ENCODE measurements at regions not wholly inside any gene's neighbourhood (a gene's known extent, or its start where the extent isn't known, plus 50 kb on each side); places are given as distances from the start of the nearest gene placed in this dataset.
"Not testable (repeated sequence)": the region's sequence is repeated elsewhere in the genome, so short reads cannot be mapped to it uniquely, and the experiment has no call there.

DNA sequence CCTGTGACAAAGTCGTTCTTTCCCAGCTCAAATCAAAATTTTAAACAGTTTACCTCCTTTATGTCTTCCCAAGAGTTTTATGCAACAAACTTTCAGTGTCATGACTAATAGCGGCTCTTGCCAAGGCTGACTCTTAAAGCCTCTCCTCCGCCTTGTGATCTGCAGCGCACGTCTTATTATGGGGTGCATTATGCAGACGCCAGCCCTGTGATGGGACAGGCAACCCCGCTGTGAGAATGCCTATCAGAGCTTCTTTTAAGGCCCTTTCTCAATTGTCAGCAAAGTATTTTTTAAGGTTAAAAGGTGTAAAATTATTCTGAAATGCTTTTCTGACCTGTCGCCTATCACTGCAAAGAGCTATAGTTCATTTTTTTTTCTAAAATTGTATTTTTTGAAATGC, 152.8 kb downstream of the SOX1 start:
- no peak for DNase-seq (ENCODE audit: extremely low read depth, low read depth)

DNA sequence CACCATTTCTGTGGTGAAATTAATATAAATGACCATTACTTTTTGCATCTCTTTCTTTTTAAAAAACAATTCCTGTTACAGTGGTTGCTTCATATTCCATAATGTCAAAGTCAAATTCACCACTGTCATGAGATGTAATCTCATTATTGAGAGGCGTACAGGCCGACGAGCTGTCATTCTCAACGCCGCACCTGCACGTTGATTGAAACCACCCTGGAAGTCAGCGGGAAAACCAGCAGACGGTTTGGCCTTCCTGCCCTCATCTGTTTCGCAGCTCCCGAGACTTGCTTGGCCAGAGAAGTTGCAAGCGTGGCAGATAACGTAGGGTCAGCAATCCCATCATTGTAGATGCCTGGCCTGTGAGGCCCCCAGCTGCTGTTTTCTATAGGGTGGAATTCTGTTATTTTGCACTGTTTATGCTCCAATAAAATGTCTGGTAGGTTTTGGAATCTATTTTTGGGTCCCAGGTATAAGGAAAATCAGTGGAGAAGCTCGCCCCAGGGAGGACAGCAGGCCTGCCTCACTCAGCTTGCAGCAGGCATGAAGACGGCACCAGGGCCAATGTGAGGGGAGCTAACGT, 153.4 kb downstream of the SOX1 start:
- no peak for DNase-seq (ENCODE audit: extremely low read depth, low read depth)

DNA sequence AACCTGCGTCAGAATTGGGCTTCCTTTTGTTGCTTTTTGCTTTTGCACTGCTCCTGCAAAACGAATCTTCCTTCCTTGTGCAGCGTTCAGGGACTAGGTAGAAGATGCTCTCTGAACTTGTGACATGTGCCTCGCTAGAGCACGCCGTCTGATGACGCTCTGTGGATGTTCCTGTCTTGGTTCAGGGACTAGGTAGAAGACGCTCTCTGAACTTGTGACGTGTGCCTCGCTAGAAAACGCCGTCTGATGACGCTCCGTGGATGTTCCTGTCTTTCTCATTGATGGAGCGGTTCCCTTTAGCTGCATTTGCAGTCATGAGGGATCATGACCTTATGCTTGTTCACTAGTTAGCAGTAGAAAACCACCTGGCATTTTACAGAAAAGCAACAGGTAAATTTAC, 154.0 kb downstream of the SOX1 start:
- DNase-seq (ENCODE audit: extremely low read depth, low read depth), result no peak

DNA sequence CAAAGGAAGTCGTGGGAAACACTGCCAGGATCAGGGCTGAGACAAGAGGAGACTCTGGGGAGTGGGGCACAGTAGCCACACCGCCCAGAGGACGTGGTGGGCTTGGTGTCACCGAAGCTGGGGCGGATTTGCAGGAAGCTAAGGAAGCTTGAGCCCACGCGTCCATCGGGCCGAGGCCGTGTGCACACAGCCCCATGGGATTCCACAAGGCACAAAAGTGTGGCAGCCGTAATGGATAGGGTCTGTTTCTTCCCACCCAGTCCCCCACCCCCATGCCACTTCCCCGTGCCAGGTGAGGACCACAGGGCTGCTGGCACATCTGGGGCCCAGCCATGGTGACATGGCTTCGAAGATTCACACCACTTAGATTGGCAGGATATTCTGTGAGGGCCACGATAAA, 153.2 kb upstream of the SPACA7 start:
- DNase-seq (ENCODE audit: extremely low read depth, low read depth), result no peak

DNA sequence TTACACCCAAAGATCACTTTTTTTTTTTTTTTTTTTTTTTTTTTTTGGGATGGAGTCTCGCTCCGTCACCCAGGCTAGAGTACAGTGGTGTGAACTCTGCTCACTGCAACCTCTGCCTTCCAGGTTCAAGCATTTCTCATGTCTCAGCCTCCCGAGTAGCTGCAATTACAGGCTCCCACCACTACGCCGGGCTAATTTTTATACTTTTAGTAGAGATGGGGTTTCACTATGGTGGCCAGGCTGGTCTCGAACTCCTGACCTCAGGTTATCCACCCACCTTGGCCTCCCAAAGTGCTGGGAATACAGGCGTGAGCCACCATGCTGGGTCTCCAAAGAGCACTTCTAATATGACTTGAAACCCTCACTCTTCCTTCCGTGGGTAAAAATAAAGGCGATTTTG, 152.2 kb upstream of the SPACA7 start:
- not testable (repeated sequence) for DNase-seq (ENCODE audit: extremely low read depth, low read depth)

DNA sequence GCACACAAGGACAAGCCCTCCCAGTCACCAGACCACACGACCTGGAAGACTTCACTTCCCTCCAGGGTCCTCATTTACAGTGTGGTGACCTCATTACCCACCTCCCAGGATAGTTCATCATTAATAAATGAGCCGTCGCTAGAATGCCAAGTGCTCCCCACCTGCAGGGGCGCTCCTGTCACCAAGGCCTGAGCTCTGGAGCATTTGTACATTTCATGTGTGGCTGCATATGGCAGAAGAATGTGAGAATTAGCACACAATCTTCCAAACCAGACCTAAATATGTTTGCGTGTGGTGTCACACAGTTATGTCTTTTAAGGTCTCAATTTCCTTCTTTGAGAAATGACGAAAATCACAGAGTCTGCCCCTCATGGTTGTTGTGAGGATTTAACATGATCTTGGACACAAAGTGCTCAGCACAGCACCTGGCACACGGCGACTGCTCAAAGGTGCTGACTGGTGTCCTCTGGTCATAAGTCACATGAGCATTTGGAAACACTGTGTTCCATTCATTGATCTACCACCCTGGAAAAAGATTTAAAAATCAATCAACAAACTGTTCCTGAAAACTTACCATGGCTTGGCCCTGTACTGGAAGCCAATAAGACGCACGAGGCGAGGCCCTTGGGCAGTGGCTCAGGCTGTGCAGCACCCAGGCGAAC, 150.6 kb upstream of the SPACA7 start:
- DNase-seq (ENCODE audit: extremely low read depth, low read depth), result no peak

DNA sequence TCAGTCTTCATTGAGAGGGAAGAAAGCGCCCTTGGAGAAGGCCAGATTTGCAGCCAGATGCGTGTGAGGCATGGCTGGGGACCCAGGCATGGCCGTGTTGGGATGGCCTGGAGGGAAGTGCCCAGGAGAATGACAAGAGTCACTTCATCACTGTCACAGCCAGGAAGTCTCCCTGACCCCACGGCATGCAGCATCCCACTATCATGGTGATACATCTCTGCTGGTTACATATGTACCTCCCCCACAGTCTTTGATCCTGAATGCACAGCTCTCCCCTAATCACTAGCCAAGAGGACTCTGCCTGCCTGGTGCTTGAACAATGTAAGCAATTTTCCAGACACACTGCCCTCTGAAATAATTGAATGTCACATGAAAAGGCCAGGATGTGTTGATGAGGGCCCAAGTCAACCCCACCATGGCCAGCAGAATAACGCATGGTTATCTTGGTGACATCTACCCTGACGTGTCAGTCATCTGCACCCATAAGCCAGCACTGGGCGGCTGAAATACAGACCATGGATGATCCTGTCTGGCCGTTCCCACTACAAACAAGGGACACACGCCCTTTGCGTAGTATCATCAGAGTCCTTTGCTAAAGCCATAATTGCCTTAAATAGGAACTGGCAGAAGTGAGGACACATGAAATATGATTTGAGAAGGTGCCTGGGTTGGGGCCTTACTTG, 149.7 kb upstream of the SPACA7 start:
- DNase-seq (ENCODE audit: extremely low read depth, low read depth), result no peak

DNA sequence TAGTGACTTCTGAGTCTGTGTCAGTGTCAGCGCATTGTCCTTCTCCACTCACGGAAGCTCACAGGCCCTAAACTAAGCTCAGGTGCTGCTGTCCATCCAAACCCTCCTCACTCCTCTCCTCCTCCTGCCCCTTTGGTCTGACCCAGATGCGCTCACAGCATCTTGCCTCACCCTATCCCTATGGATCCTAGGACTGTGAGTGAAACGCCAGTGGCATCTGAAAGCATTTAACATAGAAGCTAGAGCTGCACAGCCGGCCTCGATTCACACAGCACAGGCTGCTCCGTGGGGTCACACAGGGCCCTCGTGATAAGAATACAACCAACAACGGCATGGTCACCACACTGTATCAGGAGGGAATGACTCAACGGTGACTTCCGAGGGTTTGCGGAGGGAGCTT, 149.1 kb upstream of the SPACA7 start:
- no peak for DNase-seq (ENCODE audit: extremely low read depth, low read depth)

DNA sequence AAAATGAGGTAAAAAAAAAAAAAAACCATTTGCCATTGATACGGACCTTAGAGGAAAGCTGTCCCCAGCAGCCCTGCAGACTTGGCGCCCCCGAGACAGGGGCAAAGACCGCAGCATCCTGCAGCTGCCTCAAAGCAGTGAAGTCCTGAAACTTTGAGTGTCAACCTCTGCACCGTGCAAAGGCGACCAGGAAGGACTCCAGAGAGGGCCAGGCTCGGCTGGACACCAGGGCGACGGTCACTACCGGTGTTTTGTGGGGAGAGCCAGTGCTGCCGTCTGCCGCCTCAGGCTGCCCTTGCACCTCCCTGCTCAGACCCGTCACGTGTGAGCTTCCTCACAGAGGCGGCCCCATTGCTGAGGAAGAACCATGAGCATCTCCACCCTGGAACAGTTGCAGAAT, 146.7 kb upstream of the SPACA7 start:
- no peak for DNase-seq (ENCODE audit: extremely low read depth, low read depth)

DNA sequence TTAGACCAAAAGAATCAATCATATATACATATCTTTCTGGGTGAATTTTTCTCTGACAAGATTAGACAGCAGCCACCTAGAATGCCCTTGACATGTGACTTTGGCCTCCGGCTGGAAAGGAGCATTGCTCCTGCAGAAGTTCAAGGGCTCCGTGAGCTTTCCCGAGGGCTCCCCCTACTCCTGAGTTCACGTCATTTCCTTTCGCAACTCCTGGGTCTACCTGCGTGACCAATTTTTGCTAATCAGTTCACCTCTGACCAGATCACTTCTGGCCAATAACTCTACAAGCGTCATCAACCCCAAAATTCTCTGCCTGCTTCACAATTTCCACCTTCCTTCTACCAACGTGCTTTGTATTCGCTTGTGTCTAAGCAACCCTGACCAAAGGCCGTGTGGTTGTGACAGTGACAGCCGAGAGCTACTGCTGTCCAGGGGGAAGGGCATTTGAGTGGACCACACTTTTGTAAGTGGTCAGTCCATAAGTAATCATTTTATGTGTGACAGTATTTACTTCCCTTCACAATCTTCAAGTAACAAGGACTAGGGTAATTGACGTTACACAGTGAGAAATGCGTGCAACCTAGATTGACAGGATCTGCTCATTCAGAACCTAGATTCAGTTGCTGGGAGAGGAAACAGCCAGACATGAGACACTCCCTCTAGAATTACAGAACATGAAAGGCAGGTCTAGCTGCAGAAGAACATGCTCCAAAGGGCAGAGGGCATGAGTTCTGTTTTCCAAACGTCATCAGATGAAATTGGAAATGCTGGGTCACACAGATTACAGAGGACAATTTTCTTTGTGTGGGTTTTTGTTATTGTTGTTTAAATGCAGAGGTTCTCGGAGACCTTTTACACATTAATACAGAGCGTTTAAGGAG, 145.9 kb upstream of the SPACA7 start:
- no peak for DNase-seq (ENCODE audit: extremely low read depth, low read depth)

DNA sequence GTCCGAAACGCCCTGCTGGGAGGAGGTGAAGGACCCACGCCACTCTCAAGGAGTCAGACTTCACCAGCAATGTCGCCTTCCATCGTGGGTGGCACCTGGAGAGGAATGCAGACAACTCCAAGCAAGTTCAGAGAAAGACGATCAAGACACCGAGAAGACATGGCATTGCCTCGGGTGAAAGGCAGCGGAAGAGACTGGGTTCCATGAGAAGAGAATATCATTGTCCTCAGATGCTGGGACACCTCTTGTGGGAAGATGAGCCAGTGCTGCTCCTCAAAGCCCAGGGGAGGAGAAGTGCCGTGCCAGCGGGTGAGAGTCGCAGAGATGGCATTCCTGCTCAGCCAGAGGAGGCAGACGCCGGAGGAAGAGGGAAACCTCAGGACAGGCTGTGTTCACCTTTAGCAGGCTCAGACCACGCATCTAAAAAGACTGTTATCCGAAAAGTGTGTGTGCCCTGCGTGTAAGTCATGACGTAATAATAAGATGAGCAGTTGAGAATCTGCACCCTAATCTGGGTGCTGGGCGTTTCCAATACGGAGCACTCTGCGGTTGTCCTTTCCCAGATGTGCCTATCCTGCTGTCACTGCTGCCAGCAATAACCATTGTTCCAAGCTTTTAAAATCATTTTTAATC, 144.6 kb upstream of the SPACA7 start:
- no peak for DNase-seq (ENCODE audit: extremely low read depth, low read depth)

DNA sequence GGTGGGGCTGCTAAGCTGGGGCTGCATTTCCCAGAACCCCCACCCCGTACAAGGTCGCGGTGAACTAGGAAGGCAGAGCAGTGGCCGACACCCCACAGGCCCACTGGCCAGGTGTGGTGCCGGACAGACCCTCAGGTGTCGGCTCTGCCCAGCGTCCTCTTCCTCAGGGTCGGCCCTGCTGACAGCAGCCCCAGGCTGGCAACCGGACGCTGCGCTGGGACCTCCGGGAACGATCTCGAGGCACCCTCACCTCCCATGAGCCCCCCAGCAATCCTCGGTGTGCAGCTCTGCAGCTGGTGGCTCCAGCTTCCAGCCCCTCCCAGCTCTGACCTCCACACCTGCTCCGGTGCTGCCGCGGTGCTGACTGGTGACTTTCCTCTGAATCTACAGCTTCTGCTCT, 142.9 kb upstream of the SPACA7 start:
- no peak for DNase-seq (ENCODE audit: extremely low read depth, low read depth)

DNA sequence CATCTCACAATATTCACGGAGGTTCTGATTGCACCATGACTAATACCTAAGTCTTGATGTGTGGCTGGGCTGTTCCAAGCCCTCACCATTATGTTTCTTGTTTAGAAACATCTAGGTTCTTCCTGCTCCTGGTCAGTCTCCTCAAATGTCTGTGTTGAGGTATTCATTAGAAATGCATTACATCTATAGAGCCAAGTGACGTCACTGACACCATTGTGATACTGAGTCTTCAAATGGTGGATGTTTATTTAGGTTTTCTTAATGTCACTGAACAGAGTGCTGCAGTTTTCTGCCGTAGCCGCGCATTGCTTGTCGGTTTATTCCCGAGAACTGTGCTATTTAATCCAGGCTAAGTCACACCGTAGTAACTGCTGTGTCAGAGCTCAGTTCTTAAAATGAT, 142.4 kb upstream of the SPACA7 start:
- peak; percentile 82 for DNase-seq (ENCODE audit: extremely low read depth, low read depth)

DNA sequence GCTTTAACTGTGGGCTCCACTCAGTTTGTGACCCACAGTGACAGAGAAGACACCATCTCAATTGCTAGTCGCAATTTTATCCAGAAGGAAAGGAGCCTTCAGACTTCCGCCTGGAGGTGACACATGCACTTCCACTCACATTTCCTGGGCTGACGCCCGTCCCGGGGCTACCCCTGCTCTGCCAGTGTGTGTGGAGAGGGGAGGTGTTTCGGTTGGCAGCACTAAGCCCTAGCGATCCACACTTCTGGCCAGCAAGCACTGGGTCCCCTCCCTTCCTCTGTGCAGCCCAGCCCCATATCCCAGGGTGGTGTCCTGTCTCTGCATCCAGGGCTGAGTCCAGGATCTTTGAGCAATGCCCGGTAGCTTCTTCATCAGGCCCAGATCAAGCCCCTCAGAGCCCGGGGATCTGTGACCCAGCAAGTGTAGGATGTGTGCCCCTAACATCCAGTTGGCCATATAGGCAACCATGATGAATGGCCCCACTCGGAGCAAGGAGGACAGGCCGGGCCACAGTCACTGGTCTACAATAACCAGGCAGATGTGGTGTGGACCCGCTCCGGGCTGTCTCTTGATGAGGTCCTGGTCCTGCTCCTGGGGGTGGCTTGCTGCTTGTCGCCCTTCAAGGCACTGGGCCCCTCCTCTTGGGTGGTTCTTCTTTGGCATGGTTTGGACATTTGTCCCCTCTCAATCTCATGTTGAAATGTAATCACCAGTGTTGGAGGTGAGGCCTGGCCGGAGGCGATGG, 141.9 kb upstream of the SPACA7 start:
- DNase-seq (ENCODE audit: extremely low read depth, low read depth), result peak; percentile 79

DNA sequence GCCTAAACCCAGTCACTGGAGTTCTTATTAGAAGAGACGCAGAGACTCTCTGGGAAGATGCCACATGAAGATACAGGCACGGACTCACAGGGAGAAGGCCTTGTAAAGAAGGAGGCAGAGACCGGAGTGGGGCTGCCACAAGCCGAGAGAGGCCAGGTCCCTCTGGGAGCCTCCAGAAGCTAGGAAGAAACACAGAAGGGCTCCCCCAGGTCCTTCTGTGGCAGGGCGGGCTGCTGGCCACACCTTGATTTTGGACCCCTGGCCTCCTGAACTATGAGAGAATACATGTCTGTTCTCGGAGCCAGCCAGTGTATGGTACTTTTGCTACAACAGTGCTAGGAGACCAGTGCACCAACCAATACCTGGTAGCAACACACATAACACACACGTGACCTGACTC, 140.1 kb upstream of the SPACA7 start:
- DNase-seq (ENCODE audit: extremely low read depth, low read depth), result no peak

DNA sequence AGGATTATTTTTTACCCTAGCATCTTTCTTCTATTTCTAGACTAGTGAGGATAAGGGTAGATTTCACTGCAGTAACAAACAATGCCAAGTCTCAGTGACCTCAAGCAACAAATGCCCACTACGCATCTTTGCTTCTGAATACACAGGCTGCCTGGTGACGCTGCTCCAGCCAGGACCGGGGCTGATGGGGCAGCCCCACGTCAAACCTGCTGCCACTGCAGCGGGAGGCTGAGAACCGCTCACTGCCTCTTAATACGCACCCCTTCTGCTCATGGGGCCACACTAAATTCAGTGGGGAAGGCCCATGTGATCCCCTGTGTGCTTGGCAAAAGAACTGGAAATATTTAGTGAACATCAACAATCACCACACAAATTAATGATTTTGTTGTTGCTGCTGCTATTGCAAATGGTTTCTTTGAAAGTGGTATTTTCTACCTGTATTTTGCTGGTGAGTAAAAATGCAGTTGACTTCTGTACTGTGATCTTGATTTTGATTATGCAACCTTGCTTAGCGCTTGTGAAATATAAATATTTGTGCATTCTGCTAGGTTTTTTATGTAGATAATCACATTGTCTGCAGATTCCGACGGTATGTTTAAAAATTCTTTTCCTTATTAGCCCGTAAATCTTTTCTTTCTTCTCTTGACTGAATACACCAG, 139.5 kb upstream of the SPACA7 start:
- no peak for DNase-seq (ENCODE audit: extremely low read depth, low read depth)

DNA sequence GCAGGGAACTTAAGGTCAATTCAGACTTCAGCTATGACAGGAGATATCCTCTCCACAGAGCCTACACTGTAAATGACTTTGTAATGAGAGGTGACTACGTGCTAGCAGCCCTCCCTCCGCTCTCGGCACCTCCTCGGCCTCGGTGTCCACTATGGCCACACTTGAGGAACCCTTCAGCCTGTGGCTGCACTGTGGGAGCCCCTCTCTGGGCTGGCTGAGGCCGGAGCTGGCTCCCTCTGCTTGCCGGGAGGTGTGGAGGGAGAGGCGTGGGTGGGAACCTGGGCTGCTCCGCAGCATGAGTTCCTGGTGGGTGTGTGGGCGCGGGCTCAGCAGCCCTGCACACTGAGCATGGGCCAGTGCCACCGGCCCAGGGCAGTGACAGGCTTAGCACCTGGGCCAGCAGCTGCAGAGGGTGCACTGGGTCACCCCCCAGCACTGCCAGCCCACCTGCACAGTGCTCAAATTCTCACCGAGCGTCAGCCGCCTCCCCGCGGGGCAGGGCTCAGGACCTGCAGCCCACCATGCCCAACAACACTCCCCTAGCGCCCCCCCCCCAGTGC, 137.6 kb upstream of the SPACA7 start:
- DNase-seq (ENCODE audit: extremely low read depth, low read depth), result no peak

DNA sequence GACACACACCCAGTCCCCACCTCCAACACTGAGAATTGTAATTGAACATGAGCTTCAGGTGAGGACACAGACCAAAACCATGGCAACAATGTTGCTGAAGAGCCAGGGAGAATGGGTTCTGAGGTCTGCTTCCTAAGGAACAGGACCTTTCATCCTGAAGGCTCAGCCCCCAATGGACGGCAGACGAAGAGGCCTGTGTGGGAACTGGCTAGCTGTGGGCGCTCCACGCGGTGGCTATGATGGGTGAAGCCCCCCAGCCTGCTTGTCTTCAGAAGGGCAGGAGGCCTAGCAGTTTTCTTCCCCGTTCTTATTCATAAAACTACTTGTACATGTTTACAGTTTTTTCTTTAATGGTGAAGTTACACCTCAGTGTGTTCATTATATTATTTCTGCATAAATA, 136.1 kb upstream of the SPACA7 start:
- DNase-seq (ENCODE audit: extremely low read depth, low read depth), result no peak

DNA sequence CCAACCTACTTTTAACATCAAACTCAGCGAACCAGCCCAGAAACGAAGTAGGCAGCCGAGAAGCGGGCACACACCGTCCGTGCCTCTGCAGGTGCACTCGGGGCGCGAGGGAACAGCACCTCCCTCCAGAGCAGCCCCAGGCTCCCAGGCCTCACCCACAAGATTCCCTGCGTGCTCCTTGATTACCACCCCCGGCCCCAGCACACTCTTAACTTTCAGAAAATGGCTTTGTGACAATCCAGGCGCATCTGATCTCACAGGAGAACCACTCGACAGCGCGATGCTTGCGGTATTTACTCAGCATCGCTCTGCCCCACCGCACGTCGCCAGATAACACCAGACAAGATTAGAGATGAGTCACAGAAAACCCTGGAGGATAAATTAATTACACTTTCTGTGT, 134.9 kb upstream of the SPACA7 start:
- no peak for DNase-seq (ENCODE audit: extremely low read depth, low read depth)
